Activated CD4-positive, alpha-beta T cell treated with anti-CD3 and anti-CD28 coated beads, Interleukin-2, amount 50 U/mL, for 4 hours (primary cell): ENCODE measurements at regions not wholly inside any gene's neighbourhood (a gene's known extent, or its start where the extent isn't known, plus 50 kb on each side); places are given as distances from the start of the nearest gene placed in this dataset.
A peak's percentile ranks its signal among the peaks of the same experiment; 100 is the strongest.
"Not testable (repeated sequence)": the region's sequence is repeated elsewhere in the genome, so short reads cannot be mapped to it uniquely, and the experiment has no call there.

Experiments
- DNase-seq, 2 experiments: peaks; one replicate each; pipeline ENCODE4 v3.0.0-alpha.2; 2020

- no peak for DNase-seq
Measured at GRCh38 chr13:48583859-48584311, 51.0 kb upstream of the RCBTB2 start.

- DNase-seq: no peak
Measured at GRCh38 chr13:48585456-48585840, 52.6 kb upstream of the RCBTB2 start.

GRCh38 chr13:48586591-48587103 is 53.8 kb upstream of the RCBTB2 start:
- no peak for DNase-seq

- DNase-seq: no peak
Measured at GRCh38 chr13:48588120-48588519, 55.2 kb upstream of the RCBTB2 start.

GRCh38 chr13:48590141-48590901 is 57.4 kb upstream of the RCBTB2 start:
- no peak for DNase-seq

- not testable (repeated sequence) for DNase-seq
Measured at GRCh38 chr13:48591124-48591872, 58.4 kb upstream of the RCBTB2 start.

- DNase-seq: no peak
Measured at GRCh38 chr13:48591889-48592687, 59.2 kb upstream of the RCBTB2 start.

GRCh38 chr13:48592688-48593049 is 59.8 kb upstream of the RCBTB2 start:
- DNase-seq: no peak

GRCh38 chr13:48593536-48593935 is 60.2 kb upstream of the CYSLTR2 start:
- no peak for DNase-seq

GRCh38 chr13:48594096-48594815 is 59.5 kb upstream of the CYSLTR2 start:
- no peak for DNase-seq

GRCh38 chr13:48595431-48596429 is 58.0 kb upstream of the CYSLTR2 start:
- DNase-seq: peak; percentile 50 to 53

- no peak for DNase-seq
Measured at GRCh38 chr13:48600374-48601364, 53.1 kb upstream of the CYSLTR2 start.

- DNase-seq: no peak
Measured at GRCh38 chr13:48602296-48603016, 51.3 kb upstream of the CYSLTR2 start.

- no peak for DNase-seq
Measured at GRCh38 chr13:48603375-48603774, 50.4 kb upstream of the CYSLTR2 start.
